Hepatocyte (in vitro differentiated cells): ENCODE measurements at regions not wholly inside any gene's neighbourhood (a gene's known extent, or its start where the extent isn't known, plus 50 kb on each side); places are given as distances from the start of the nearest gene placed in this dataset.

Experiments
- EZH2 ChIP-seq: fragments of 200-600 bp; sonication (generic); IDR thresholded peaks from 2 replicates; pipeline ENCODE4 v1.6.1; 2016; ENCODE audit warnings: antibody characterized with exemption, mild to moderate bottlenecking, borderline replicate concordance
- EZH2phosphoT487 ChIP-seq: fragments of 200-600 bp; sonication (generic); IDR thresholded peaks from one replicate; pipeline ENCODE4 v1.6.1; 2018; ENCODE audit warnings: antibody characterized with exemption, mild to moderate bottlenecking, low read depth, moderate library complexity; ENCODE audit not compliant: unreplicated experiment, severe bottlenecking
- TF ChIP-seq, protein P1 (sequence below): fragments of 200-600 bp; sonication (generic); IDR thresholded peaks from 2 replicates; pipeline ENCODE4 v1.5.1; 2016; ENCODE audit warnings: antibody characterized with exemption, mild to moderate bottlenecking; ENCODE audit not compliant: poor library complexity

DNA sequence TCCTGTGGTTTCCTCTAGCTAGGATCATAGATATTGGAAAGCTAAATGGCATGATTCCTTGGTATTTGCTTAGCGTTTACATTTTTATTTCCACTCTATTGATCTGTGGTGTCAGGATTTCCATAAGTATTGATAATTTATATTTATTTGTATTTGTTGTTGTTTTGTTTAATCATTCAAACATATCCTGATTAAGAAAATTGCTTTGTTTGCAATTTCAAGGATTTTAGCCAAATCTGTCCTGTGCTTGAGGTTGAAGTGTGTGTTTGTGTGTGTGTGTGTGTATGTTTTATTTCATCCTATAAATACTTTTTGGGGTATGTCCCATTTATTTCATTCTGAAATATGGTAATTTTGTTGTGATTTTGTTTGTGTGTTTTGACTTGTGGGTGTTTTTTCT is 1884.1 kb upstream of the CDH6 start:
- TF ChIP-seq EZH2phosphoT487 (no peak), EZH2 (no peak)
- TF ChIP-seq, protein P1, sequence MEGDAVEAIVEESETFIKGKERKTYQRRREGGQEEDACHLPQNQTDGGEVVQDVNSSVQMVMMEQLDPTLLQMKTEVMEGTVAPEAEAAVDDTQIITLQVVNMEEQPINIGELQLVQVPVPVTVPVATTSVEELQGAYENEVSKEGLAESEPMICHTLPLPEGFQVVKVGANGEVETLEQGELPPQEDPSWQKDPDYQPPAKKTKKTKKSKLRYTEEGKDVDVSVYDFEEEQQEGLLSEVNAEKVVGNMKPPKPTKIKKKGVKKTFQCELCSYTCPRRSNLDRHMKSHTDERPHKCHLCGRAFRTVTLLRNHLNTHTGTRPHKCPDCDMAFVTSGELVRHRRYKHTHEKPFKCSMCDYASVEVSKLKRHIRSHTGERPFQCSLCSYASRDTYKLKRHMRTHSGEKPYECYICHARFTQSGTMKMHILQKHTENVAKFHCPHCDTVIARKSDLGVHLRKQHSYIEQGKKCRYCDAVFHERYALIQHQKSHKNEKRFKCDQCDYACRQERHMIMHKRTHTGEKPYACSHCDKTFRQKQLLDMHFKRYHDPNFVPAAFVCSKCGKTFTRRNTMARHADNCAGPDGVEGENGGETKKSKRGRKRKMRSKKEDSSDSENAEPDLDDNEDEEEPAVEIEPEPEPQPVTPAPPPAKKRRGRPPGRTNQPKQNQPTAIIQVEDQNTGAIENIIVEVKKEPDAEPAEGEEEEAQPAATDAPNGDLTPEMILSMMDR: no peak
